ENCODE measurements at regions not wholly inside any gene's neighbourhood (a gene's known extent, or its start where the extent isn't known, plus 50 kb on each side); places are given as distances from the start of the nearest gene placed in this dataset.

DNA sequence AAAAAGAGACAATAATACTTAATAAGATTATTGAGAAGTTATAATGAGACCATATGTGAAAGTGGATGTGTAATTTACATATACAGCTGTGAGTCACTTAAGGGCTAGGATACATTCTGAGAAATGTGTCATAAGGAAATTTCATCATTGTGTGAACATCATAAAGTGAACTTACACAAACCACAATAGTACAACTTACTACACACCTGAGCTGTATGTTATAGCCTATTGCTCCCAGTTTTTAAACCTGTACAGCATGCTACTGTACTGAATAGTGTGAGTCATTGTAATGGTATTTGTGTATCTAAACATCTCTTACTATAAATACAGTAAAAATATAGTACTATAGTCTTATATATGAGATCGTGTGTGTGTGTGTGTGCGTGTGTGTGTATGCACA is 1420.3 kb upstream of the PIK3C3 start:
- Histone ChIP-seq H2AFZ (no peak overlapping the region), H3K27ac (ENCODE audit: low read depth) (no peak overlapping the region), H3K27me3 (ENCODE audit: insufficient read depth) (no peaks in the 10 kb centered on the region), H3K79me2 (replicated peaks; ENCODE audit: insufficient read depth) (no peaks in the 10 kb centered on the region), H4K20me1 (replicated peaks; ENCODE audit: insufficient read depth) (no peaks in the 10 kb centered on the region), H3K4me3 (no peak overlapping the region), H3F3A (replicated peaks; ENCODE audit: low read depth) (no peaks in the 10 kb centered on the region), H3K9me2 (ENCODE audit: insufficient read depth) (no peaks in the 10 kb centered on the region), H3K36me3 (ENCODE audit: insufficient read depth) (no peaks in the 10 kb centered on the region), H3K4me1 (ENCODE audit: insufficient read depth) (no peaks in the 10 kb centered on the region), H3K4me2 (no peak overlapping the region)
- Mint-ChIP-seq H3K27me3 (ENCODE audit: insufficient read depth, low read depth, poor library complexity) (no peaks in the 10 kb centered on the region), H3K27ac (no peak overlapping the region), H3K36me3 (ENCODE audit: low read depth) (no peaks in the 10 kb centered on the region), H3K9me3 (no peaks in the 10 kb centered on the region), H3K4me3 (no peak overlapping the region), H3K4me1 (peaks cover 5% of the 10 kb centered on the region; the same call in 1 of the 3 replicates)
- no peak for DNase-seq (ENCODE audit: low spot score)
- no peak for ATAC-seq
- TF ChIP-seq POLR2AphosphoS5 (IDR thresholded peaks at IDR 0.05; ENCODE audit: low read depth) (no peak), STAT1 (IDR thresholded peaks at IDR 0.05; ENCODE audit: unreplicated experiment) (no peak), EZH2phosphoT487 (IDR thresholded peaks at IDR 0.05; ENCODE audit: unreplicated experiment) (no peak), NANOG (IDR thresholded peaks at IDR 0.05; ENCODE audit: borderline replicate concordance) (no peak), JUNB (IDR thresholded peaks at IDR 0.05; ENCODE audit: unreplicated experiment) (no peak)
- TF ChIP-seq, protein P1, sequence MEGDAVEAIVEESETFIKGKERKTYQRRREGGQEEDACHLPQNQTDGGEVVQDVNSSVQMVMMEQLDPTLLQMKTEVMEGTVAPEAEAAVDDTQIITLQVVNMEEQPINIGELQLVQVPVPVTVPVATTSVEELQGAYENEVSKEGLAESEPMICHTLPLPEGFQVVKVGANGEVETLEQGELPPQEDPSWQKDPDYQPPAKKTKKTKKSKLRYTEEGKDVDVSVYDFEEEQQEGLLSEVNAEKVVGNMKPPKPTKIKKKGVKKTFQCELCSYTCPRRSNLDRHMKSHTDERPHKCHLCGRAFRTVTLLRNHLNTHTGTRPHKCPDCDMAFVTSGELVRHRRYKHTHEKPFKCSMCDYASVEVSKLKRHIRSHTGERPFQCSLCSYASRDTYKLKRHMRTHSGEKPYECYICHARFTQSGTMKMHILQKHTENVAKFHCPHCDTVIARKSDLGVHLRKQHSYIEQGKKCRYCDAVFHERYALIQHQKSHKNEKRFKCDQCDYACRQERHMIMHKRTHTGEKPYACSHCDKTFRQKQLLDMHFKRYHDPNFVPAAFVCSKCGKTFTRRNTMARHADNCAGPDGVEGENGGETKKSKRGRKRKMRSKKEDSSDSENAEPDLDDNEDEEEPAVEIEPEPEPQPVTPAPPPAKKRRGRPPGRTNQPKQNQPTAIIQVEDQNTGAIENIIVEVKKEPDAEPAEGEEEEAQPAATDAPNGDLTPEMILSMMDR (conservative IDR thresholded peaks at IDR 0.05; ENCODE audit: low read depth in 2 of 2): no peak
- TF ChIP-seq, protein P2, sequence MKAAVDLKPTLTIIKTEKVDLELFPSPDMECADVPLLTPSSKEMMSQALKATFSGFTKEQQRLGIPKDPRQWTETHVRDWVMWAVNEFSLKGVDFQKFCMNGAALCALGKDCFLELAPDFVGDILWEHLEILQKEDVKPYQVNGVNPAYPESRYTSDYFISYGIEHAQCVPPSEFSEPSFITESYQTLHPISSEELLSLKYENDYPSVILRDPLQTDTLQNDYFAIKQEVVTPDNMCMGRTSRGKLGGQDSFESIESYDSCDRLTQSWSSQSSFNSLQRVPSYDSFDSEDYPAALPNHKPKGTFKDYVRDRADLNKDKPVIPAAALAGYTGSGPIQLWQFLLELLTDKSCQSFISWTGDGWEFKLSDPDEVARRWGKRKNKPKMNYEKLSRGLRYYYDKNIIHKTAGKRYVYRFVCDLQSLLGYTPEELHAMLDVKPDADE (IDR thresholded peaks at IDR 0.05): no peak

DNA sequence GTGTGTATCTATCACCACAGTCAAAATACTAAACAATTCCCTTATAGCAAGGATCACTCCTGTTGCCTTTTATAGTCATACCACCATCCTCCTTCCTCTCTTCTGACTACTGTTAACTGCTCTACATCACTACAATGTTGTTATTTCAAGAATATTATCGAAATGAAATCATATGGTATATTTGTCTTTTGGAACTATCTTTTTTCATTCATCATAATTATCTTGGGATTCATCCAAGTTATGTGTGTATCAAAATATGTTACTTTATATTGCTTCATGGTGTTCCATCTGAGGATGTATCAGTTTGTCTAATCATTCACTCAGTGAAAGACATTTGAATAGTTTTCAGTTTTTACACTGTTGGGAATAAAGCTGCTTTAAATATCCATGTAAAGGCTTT is 1423.0 kb upstream of the PIK3C3 start:
- no peaks in the 10 kb centered on the region for H3K4me1 ChIP-seq (ENCODE audit: insufficient read depth)
- ATAC-seq (no peak), DNase-seq (ENCODE audit: low spot score) (no peak)
- H3K27ac Mint-ChIP-seq: no peak overlapping the region
- no peaks in the 10 kb centered on the region for H3K27me3 Mint-ChIP-seq (ENCODE audit: insufficient read depth, low read depth, poor library complexity)
- no peaks in the 10 kb centered on the region for H3K9me2 ChIP-seq (ENCODE audit: insufficient read depth)
- H3K4me3 Mint-ChIP-seq: no peak overlapping the region
- no peak overlapping the region for H2AFZ ChIP-seq
- no peak overlapping the region for H3K27ac ChIP-seq (ENCODE audit: low read depth)
- no peaks in the 10 kb centered on the region for H3K36me3 ChIP-seq (ENCODE audit: insufficient read depth)
- no peaks in the 10 kb centered on the region for H3F3A ChIP-seq (replicated peaks; ENCODE audit: low read depth)
- H3K27me3 ChIP-seq (ENCODE audit: insufficient read depth): no peaks in the 10 kb centered on the region
- H3K4me2 ChIP-seq: no peak overlapping the region
- H3K4me1 Mint-ChIP-seq: peaks cover 5% of the 10 kb centered on the region; the same call in 1 of the 3 replicates
- H3K9me3 Mint-ChIP-seq: no peaks in the 10 kb centered on the region
- H3K4me3 ChIP-seq: no peak overlapping the region
- H4K20me1 ChIP-seq (replicated peaks; ENCODE audit: insufficient read depth): no peaks in the 10 kb centered on the region
- no peaks in the 10 kb centered on the region for H3K36me3 Mint-ChIP-seq (ENCODE audit: low read depth)
- H3K79me2 ChIP-seq (replicated peaks; ENCODE audit: insufficient read depth): no peaks in the 10 kb centered on the region
- TF ChIP-seq NANOG (IDR thresholded peaks at IDR 0.05; ENCODE audit: borderline replicate concordance) (no peak), ZNF114 (CRISPR knock-in tag; IDR thresholded peaks at IDR 0.05) (no peak), ZNF331 (CRISPR knock-in tag; IDR thresholded peaks at IDR 0.05; ENCODE audit: low read depth) (no peak), STAT1 (IDR thresholded peaks at IDR 0.05; ENCODE audit: unreplicated experiment) (no peak)
- TF ChIP-seq, protein P1 (conservative IDR thresholded peaks at IDR 0.05; ENCODE audit: low read depth in 2 of 2): no peak
- TF ChIP-seq, protein P3, sequence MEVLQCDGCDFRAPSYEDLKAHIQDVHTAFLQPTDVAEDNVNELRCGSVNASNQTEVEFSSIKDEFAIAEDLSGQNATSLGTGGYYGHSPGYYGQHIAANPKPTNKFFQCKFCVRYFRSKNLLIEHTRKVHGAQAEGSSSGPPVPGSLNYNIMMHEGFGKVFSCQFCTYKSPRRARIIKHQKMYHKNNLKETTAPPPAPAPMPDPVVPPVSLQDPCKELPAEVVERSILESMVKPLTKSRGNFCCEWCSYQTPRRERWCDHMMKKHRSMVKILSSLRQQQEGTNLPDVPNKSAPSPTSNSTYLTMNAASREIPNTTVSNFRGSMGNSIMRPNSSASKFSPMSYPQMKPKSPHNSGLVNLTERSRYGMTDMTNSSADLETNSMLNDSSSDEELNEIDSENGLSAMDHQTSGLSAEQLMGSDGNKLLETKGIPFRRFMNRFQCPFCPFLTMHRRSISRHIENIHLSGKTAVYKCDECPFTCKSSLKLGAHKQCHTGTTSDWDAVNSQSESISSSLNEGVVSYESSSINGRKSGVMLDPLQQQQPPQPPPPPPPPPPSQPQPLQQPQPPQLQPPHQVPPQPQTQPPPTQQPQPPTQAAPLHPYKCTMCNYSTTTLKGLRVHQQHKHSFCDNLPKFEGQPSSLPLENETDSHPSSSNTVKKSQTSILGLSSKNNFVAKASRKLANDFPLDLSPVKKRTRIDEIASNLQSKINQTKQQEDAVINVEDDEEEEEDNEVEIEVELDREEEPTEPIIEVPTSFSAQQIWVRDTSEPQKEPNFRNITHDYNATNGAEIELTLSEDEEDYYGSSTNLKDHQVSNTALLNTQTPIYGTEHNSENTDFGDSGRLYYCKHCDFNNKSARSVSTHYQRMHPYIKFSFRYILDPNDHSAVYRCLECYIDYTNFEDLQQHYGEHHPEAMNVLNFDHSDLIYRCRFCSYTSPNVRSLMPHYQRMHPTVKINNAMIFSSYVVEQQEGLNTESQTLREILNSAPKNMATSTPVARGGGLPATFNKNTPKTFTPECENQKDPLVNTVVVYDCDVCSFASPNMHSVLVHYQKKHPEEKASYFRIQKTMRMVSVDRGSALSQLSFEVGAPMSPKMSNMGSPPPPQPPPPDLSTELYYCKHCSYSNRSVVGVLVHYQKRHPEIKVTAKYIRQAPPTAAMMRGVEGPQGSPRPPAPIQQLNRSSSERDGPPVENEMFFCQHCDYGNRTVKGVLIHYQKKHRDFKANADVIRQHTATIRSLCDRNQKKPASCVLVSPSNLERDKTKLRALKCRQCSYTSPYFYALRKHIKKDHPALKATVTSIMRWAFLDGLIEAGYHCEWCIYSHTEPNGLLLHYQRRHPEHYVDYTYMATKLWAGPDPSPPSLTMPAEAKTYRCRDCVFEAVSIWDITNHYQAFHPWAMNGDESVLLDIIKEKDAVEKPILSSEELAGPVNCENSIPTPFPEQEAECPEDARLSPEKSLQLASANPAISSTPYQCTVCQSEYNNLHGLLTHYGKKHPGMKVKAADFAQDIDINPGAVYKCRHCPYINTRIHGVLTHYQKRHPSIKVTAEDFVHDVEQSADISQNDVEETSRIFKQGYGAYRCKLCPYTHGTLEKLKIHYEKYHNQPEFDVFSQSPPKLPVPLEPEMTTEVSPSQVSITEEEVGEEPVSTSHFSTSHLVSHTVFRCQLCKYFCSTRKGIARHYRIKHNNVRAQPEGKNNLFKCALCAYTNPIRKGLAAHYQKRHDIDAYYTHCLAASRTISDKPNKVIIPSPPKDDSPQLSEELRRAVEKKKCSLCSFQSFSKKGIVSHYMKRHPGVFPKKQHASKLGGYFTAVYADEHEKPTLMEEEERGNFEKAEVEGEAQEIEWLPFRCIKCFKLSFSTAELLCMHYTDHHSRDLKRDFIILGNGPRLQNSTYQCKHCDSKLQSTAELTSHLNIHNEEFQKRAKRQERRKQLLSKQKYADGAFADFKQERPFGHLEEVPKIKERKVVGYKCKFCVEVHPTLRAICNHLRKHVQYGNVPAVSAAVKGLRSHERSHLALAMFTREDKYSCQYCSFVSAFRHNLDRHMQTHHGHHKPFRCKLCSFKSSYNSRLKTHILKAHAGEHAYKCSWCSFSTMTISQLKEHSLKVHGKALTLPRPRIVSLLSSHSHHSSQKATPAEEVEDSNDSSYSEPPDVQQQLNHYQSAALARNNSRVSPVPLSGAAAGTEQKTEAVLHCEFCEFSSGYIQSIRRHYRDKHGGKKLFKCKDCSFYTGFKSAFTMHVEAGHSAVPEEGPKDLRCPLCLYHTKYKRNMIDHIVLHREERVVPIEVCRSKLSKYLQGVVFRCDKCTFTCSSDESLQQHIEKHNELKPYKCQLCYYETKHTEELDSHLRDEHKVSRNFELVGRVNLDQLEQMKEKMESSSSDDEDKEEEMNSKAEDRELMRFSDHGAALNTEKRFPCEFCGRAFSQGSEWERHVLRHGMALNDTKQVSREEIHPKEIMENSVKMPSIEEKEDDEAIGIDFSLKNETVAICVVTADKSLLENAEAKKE (CRISPR knock-in tag; IDR thresholded peaks at IDR 0.05): no peak

Measured in GM23338 (cell line).